ENCODE measurements at regions not wholly inside any gene's neighbourhood (a gene's known extent, or its start where the extent isn't known, plus 50 kb on each side); places are given as distances from the start of the nearest gene placed in this dataset.
"Not testable (repeated sequence)": the region's sequence is repeated elsewhere in the genome, so short reads cannot be mapped to it uniquely, and the experiment has no call there.

- no peak for DNase-seq (ENCODE audit: low read depth)
- TF ChIP-seq CTCF (IDR thresholded peaks at IDR 0.05; ENCODE audit: control insufficient read depth, insufficient read depth, low read depth, low read length, missing control alignments), result no peak
- H3K4me3 ChIP-seq (ENCODE audit: control insufficient read depth, low read depth, low read length), result no peak overlapping the region
These were observed 571.2 kb upstream of the ACVR2A start for GRCh38 chr2:147273628-147274027.

GRCh38 chr2:147273106-147273505 lies 571.7 kb upstream of the ACVR2A start:
- no peak for DNase-seq (ENCODE audit: low read depth)
- TF ChIP-seq CTCF (IDR thresholded peaks at IDR 0.05; ENCODE audit: control insufficient read depth, insufficient read depth, low read depth, low read length, missing control alignments), result no peak
- no peak overlapping the region for H3K4me3 ChIP-seq (ENCODE audit: control insufficient read depth, low read depth, low read length)

- not testable (repeated sequence) for H3K4me3 ChIP-seq (ENCODE audit: control insufficient read depth, low read depth, low read length); DNase-seq (ENCODE audit: low read depth)
These were observed 575.2 kb upstream of the ACVR2A start for GRCh38 chr2:147269581-147269980.

GRCh38 chr2:147260241-147260640 lies 584.6 kb upstream of the ACVR2A start:
- DNase-seq (ENCODE audit: low read depth), result no peak
- no peak overlapping the region for H3K4me3 ChIP-seq (ENCODE audit: control insufficient read depth, low read depth, low read length)
- no peak for TF ChIP-seq CTCF (IDR thresholded peaks at IDR 0.05; ENCODE audit: control insufficient read depth, insufficient read depth, low read depth, low read length, missing control alignments)

GRCh38 chr2:147255812-147256211 lies 589.0 kb upstream of the ACVR2A start:
- TF ChIP-seq CTCF (IDR thresholded peaks at IDR 0.05; ENCODE audit: control insufficient read depth, insufficient read depth, low read depth, low read length, missing control alignments), result no peak
- no peak for DNase-seq (ENCODE audit: low read depth)
- no peak overlapping the region for H3K4me3 ChIP-seq (ENCODE audit: control insufficient read depth, low read depth, low read length)

GRCh38 chr2:147250652-147251356 lies 594.0 kb upstream of the ACVR2A start:
- DNase-seq (ENCODE audit: low read depth), result no peak
- H3K4me3 ChIP-seq (ENCODE audit: control insufficient read depth, low read depth, low read length), result no peak overlapping the region
- no peak for TF ChIP-seq CTCF (IDR thresholded peaks at IDR 0.05; ENCODE audit: control insufficient read depth, insufficient read depth, low read depth, low read length, missing control alignments)

GRCh38 chr2:147247749-147248148 lies 597.1 kb upstream of the ACVR2A start:
- TF ChIP-seq CTCF (IDR thresholded peaks at IDR 0.05; ENCODE audit: control insufficient read depth, insufficient read depth, low read depth, low read length, missing control alignments), result no peak
- H3K4me3 ChIP-seq (ENCODE audit: control insufficient read depth, low read depth, low read length), result no peak overlapping the region
- no peak for DNase-seq (ENCODE audit: low read depth)
